ENCODE measurements at regions not wholly inside any gene's neighbourhood (a gene's known extent, or its start where the extent isn't known, plus 50 kb on each side); places are given as distances from the start of the nearest gene placed in this dataset.

DNA sequence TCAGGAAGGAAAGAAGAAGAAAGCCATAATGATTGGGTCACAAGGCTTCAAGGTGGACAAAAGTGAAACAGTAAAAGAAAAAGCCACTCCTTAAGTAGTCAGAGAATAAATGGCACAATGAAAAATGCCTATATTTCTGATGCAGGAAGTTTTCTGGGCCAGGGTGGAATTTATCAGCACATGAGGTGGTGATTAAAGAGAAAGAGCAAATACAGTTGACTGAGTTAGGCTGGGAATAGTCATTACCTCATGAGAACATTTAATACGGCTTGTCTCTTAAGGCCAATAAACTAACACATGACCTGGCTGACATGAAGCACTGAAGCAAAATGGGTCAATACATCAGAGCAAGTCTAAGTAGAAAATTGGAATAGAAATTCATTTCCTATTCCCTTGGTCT lies 499.7 kb downstream of the TMTC2 start:
- no peaks in the 10 kb centered on the region for H3K4me1 ChIP-seq (ENCODE audit: control insufficient read depth, insufficient read depth, low read length)
- 100% methylated on average over 1 of the region's 1 CpG for WGBS (ENCODE audit: insufficient coverage)
- intact Hi-C loops (cut with micrococcal nuclease), result no loop called here

DNA sequence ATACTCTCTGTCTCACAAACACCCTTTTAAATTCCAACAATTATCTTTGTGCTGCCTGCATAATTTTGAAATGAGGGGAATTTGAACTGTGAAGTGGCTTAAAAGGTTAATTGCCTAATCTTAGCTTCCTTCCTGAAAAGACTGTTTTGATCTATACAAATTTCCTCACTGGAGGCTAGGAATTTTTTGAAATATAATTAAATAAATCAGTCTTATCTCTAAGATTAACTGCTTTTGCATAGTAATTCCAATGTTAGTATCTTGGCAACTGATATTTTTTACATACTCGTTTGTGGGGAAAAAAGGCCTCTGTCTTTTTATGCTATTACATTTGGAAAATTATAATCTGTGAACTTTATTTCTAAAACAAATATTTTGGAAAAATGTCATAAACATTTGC lies 498.5 kb downstream of the TMTC2 start:
- WGBS (ENCODE audit: insufficient coverage), result no CpG with 5 or more reads among the region's 1 CpG
- Mint-ChIP-seq H3K27ac (no peak overlapping the region), H3K36me3 (no peaks in the 10 kb centered on the region), H3K9me3 (peaks cover 7 to 10% of the 10 kb centered on the region in 2 donors), H3K27me3 (ENCODE audit: low read depth in 2 of 2) (no peaks in the 10 kb centered on the region), H3K4me3 (no peak overlapping the region), H3K4me1 (no peaks in the 10 kb centered on the region)
- H3K4me1 ChIP-seq (ENCODE audit: control insufficient read depth, insufficient read depth, low read length), result no peaks in the 10 kb centered on the region
- TF ChIP-seq, protein P1, sequence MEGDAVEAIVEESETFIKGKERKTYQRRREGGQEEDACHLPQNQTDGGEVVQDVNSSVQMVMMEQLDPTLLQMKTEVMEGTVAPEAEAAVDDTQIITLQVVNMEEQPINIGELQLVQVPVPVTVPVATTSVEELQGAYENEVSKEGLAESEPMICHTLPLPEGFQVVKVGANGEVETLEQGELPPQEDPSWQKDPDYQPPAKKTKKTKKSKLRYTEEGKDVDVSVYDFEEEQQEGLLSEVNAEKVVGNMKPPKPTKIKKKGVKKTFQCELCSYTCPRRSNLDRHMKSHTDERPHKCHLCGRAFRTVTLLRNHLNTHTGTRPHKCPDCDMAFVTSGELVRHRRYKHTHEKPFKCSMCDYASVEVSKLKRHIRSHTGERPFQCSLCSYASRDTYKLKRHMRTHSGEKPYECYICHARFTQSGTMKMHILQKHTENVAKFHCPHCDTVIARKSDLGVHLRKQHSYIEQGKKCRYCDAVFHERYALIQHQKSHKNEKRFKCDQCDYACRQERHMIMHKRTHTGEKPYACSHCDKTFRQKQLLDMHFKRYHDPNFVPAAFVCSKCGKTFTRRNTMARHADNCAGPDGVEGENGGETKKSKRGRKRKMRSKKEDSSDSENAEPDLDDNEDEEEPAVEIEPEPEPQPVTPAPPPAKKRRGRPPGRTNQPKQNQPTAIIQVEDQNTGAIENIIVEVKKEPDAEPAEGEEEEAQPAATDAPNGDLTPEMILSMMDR (IDR thresholded peaks at IDR 0.05), result no peak
- no peak overlapping the region for H3K4me3 ChIP-seq (ENCODE audit: low read length)
- no peak overlapping the region for H3K27ac ChIP-seq (ENCODE audit: low read length)
- H3K36me3 ChIP-seq (ENCODE audit: control insufficient read depth, insufficient read depth, low read length), result no peaks in the 10 kb centered on the region
- H3K9me3 ChIP-seq (ENCODE audit: control insufficient read depth, insufficient read depth, low read length), result no peaks in the 10 kb centered on the region
- DNase-seq (no peak), ATAC-seq (no peak)
- intact Hi-C loops (cut with micrococcal nuclease), result no loop called here
- no peaks in the 10 kb centered on the region for H3K27me3 ChIP-seq (ENCODE audit: control insufficient read depth, insufficient read depth, low read length)

More for the DNA sequence above, 499.7 kb downstream of the TMTC2 start:
- Histone ChIP-seq H3K9me3 (ENCODE audit: control insufficient read depth, insufficient read depth, low read length) (no peaks in the 10 kb centered on the region), H3K4me3 (ENCODE audit: low read length) (no peak overlapping the region), H3K36me3 (ENCODE audit: control insufficient read depth, insufficient read depth, low read length) (no peaks in the 10 kb centered on the region), H3K27ac (ENCODE audit: low read length) (no peak overlapping the region), H3K27me3 (ENCODE audit: control insufficient read depth, insufficient read depth, low read length) (no peaks in the 10 kb centered on the region)
- TF ChIP-seq, protein P1 (IDR thresholded peaks at IDR 0.05), result no peak
- Mint-ChIP-seq H3K27ac (no peak overlapping the region), H3K9me3 (peaks cover 8 to 13% of the 10 kb centered on the region in 2 donors), H3K36me3 (no peaks in the 10 kb centered on the region), H3K27me3 (ENCODE audit: low read depth in 2 of 2) (no peaks in the 10 kb centered on the region), H3K4me3 (no peak overlapping the region), H3K4me1 (no peaks in the 10 kb centered on the region)
- DNase-seq (no peak), ATAC-seq (no peak)

Data from natural killer cell (primary cell).